ENCODE measurements at regions not wholly inside any gene's neighbourhood (a gene's known extent, or its start where the extent isn't known, plus 50 kb on each side); places are given as distances from the start of the nearest gene placed in this dataset.

- intact Hi-C loops (cut with DNase I) = no loop called here
- Histone ChIP-seq H3K27me3 (no peaks in the 10 kb centered on the region), H3K4me1 (no peaks in the 10 kb centered on the region), H3K27ac (no peak overlapping the region), H3K9me3 (no peaks in the 10 kb centered on the region), H3K4me3 (no peak overlapping the region), H3K36me3 (no peaks in the 10 kb centered on the region)
- TF ChIP-seq CTCF (IDR thresholded peaks at IDR 0.05) = no peak
- WGBS, 2 donors = 77 to 84% methylated on average over 3 of the region's 3 CpGs
- ATAC-seq (no peak), DNase-seq (no peak)
Observed at GRCh38 chr11:26859416-26859815, 134.5 kb upstream of the FIBIN start.

GRCh38 chr11:26860091-26860780 is 133.7 kb upstream of the FIBIN start:
- intact Hi-C loops (cut with DNase I) = no loop called here
- H3K9me3 ChIP-seq = no peaks in the 10 kb centered on the region

GRCh38 chr11:26860895-26861294 is 133.0 kb upstream of the FIBIN start:
- H3K27ac ChIP-seq = no peak overlapping the region
- H3K4me1 ChIP-seq = no peaks in the 10 kb centered on the region
- DNase-seq (no peak), ATAC-seq (no peak)
- no peak overlapping the region for H3K4me3 ChIP-seq
- 88 to 89% methylated on average over 1 of the region's 1 CpG for WGBS, 2 donors
- no peaks in the 10 kb centered on the region for H3K27me3 ChIP-seq
- intact Hi-C loops (cut with DNase I) = no loop called here
- no peaks in the 10 kb centered on the region for H3K36me3 ChIP-seq
- H3K9me3 ChIP-seq = peaks cover 0 to 1% (median 0%) of the 10 kb centered on the region in 11 donors
- no peak for TF ChIP-seq CTCF (IDR thresholded peaks at IDR 0.05)

More at GRCh38 chr11:26860091-26860780, 133.7 kb upstream of the FIBIN start:
- H3K36me3 ChIP-seq = no peaks in the 10 kb centered on the region
- no peak for DNase-seq
- 82 to 87% methylated on average over 7 of the region's 7 CpGs for WGBS, 2 donors
- H3K4me1 ChIP-seq = no peaks in the 10 kb centered on the region
- no peak for ATAC-seq
- no peak for TF ChIP-seq CTCF (IDR thresholded peaks at IDR 0.05)
- H3K27me3 ChIP-seq = no peaks in the 10 kb centered on the region
- no peak overlapping the region for H3K27ac ChIP-seq
- no peak overlapping the region for H3K4me3 ChIP-seq

GRCh38 chr11:26862801-26863200 is 131.1 kb upstream of the FIBIN start:
- Histone ChIP-seq H3K36me3 (no peaks in the 10 kb centered on the region), H3K4me3 (no peak overlapping the region), H3K27me3 (no peaks in the 10 kb centered on the region), H3K9me3 (peaks cover 0 to 17% (median 3%) of the 10 kb centered on the region in 11 donors), H3K4me1 (no peaks in the 10 kb centered on the region), H3K27ac (no peak overlapping the region)
- intact Hi-C loops (cut with DNase I) = no loop called here
- ATAC-seq (no peak), DNase-seq (no peak)
- no peak for TF ChIP-seq CTCF (IDR thresholded peaks at IDR 0.05)
